Brain pericyte (primary cell): ENCODE measurements at regions not wholly inside any gene's neighbourhood (a gene's known extent, or its start where the extent isn't known, plus 50 kb on each side); places are given as distances from the start of the nearest gene placed in this dataset.

Source experiments
- DNase-seq: peaks from one replicate; pipeline ENCODE4 v3.0.0-alpha.2; 2012; ENCODE audit warnings: low read depth, low spot score

- no peak for DNase-seq
Measured at GRCh38 chr2:118325321-118325955, 237.2 kb downstream of the INSIG2 start.

GRCh38 chr2:118322406-118322805 lies 234.1 kb downstream of the INSIG2 start:
- DNase-seq = no peak

- DNase-seq = no peak
Measured at GRCh38 chr2:118321432-118322105, 233.3 kb downstream of the INSIG2 start.

GRCh38 chr2:118320658-118321057 lies 232.4 kb downstream of the INSIG2 start:
- no peak for DNase-seq

- no peak for DNase-seq
Measured at GRCh38 chr2:118320196-118320595, 231.9 kb downstream of the INSIG2 start.

GRCh38 chr2:118319271-118319684 lies 231.0 kb downstream of the INSIG2 start:
- DNase-seq = no peak

- DNase-seq = no peak
Measured at GRCh38 chr2:118315606-118316005, 227.3 kb downstream of the INSIG2 start.

GRCh38 chr2:118312969-118313756 lies 224.9 kb downstream of the INSIG2 start:
- no peak for DNase-seq

GRCh38 chr2:118310681-118311429 lies 222.6 kb downstream of the INSIG2 start:
- DNase-seq = no peak

GRCh38 chr2:118309946-118310680 lies 221.8 kb downstream of the INSIG2 start:
- no peak for DNase-seq

GRCh38 chr2:118309257-118309945 lies 221.1 kb downstream of the INSIG2 start:
- no peak for DNase-seq

- no peak for DNase-seq
Measured at GRCh38 chr2:118307864-118308263, 219.6 kb downstream of the INSIG2 start.

- DNase-seq = no peak
Measured at GRCh38 chr2:118301248-118301647, 213.0 kb downstream of the INSIG2 start.

- no peak for DNase-seq
Measured at GRCh38 chr2:118300832-118301231, 212.6 kb downstream of the INSIG2 start.

- no peak for DNase-seq
Measured at GRCh38 chr2:118296663-118297062, 208.4 kb downstream of the INSIG2 start.

- DNase-seq = no peak
Measured at GRCh38 chr2:118295592-118296390, 207.5 kb downstream of the INSIG2 start.

- DNase-seq = no peak
Measured at GRCh38 chr2:118294063-118294462, 205.8 kb downstream of the INSIG2 start.

- no peak for DNase-seq
Measured at GRCh38 chr2:118292991-118293390, 204.7 kb downstream of the INSIG2 start.

- no peak for DNase-seq
Measured at GRCh38 chr2:118291251-118291880, 203.1 kb downstream of the INSIG2 start.
